SK-N-SH (cell line): ENCODE measurements at regions not wholly inside any gene's neighbourhood (a gene's known extent, or its start where the extent isn't known, plus 50 kb on each side); places are given as distances from the start of the nearest gene placed in this dataset.

Source experiments
- EP300 ChIP-seq, 2 experiments: IDR thresholded peaks; 2 replicates each; pipeline versions ENCODE4 v1.4.0 to v1.6.1; 2012; ENCODE audit warnings: borderline replicate concordance in 1 of 2, low read depth in 1 of 2, low read length in 1 of 2
- EZH2phosphoT487 ChIP-seq: fragments of 200-600 bp; sonication (generic); IDR thresholded peaks from 2 replicates; pipeline ENCODE4 v1.6.1; 2017; ENCODE audit warnings: low read depth, mixed run types, mild to moderate bottlenecking, antibody characterized with exemption, moderate library complexity, borderline replicate concordance
- GABPA ChIP-seq: IDR thresholded peaks from 2 replicates; pipeline ENCODE4 v1.4.0; 2012; ENCODE audit warnings: low read depth, mild to moderate bottlenecking
- GATA2 ChIP-seq: sonication (generic); formaldehyde crosslinking; IDR thresholded peaks from 2 replicates; pipeline ENCODE4 v1.5.0; 2020; ENCODE audit warnings: mild to moderate bottlenecking, missing genetic modification reagents
- MAX ChIP-seq: IDR thresholded peaks from 2 replicates; pipeline ENCODE4 v1.4.0; 2012; ENCODE audit warnings: low read depth
- NFIC ChIP-seq: IDR thresholded peaks from 2 replicates; pipeline ENCODE4 v1.4.0; 2012; ENCODE audit warnings: borderline replicate concordance
- POLR2AphosphoS5 ChIP-seq: IDR thresholded peaks from 2 replicates; pipeline ENCODE4 v1.6.1; 2012; ENCODE audit warnings: low read depth, low read length
- SIN3A ChIP-seq: IDR thresholded peaks from 2 replicates; pipeline ENCODE4 v1.6.1; 2012; ENCODE audit warnings: low read depth, mild to moderate bottlenecking, low read length, moderate library complexity, borderline replicate concordance
- TF ChIP-seq, protein P1 (sequence below): fragments of 200-600 bp; sonication (generic); IDR thresholded peaks from 2 replicates; pipeline ENCODE4 v1.6.1; 2017; ENCODE audit warnings: antibody characterized with exemption, mild to moderate bottlenecking, moderate library complexity
- TF ChIP-seq, protein P2 (sequence below): IDR thresholded peaks from 2 replicates; pipeline ENCODE4 v1.4.0; 2012; ENCODE audit warnings: low read depth, borderline replicate concordance

DNA sequence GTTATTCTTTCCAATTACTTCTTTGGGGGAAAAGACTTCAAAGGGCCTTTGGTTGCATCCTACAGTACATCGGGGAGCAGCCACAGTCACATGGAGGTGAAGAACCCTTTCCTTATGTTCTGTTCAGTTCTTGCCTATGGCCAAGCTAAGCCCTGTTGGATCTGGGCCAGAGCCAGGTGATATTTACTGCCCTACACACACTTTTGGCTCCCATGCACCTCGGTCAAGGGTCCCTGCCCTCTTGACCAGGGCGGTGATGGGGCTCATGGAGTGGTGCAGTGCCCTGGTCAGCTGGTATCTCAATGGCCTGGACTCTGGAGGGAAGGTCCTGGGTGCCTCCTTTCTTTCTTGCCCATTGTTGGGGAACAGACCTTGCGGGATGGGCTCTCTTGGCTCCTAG lies 98.7 kb downstream of the VAPA start:
- TF ChIP-seq, protein P1, sequence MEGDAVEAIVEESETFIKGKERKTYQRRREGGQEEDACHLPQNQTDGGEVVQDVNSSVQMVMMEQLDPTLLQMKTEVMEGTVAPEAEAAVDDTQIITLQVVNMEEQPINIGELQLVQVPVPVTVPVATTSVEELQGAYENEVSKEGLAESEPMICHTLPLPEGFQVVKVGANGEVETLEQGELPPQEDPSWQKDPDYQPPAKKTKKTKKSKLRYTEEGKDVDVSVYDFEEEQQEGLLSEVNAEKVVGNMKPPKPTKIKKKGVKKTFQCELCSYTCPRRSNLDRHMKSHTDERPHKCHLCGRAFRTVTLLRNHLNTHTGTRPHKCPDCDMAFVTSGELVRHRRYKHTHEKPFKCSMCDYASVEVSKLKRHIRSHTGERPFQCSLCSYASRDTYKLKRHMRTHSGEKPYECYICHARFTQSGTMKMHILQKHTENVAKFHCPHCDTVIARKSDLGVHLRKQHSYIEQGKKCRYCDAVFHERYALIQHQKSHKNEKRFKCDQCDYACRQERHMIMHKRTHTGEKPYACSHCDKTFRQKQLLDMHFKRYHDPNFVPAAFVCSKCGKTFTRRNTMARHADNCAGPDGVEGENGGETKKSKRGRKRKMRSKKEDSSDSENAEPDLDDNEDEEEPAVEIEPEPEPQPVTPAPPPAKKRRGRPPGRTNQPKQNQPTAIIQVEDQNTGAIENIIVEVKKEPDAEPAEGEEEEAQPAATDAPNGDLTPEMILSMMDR, result no peak
- TF ChIP-seq NFIC (no peak), SIN3A (no peak), EP300 (IDR thresholded peaks at IDR 0.05; ENCODE audit: borderline replicate concordance in 1 of 2, low read depth in 1 of 2, low read length in 1 of 2) (no peak), EZH2phosphoT487 (no peak), POLR2AphosphoS5 (no peak), GATA2 (CRISPR knock-in tag) (no peak), MAX (no peak), GABPA (no peak)
- TF ChIP-seq, protein P2, sequence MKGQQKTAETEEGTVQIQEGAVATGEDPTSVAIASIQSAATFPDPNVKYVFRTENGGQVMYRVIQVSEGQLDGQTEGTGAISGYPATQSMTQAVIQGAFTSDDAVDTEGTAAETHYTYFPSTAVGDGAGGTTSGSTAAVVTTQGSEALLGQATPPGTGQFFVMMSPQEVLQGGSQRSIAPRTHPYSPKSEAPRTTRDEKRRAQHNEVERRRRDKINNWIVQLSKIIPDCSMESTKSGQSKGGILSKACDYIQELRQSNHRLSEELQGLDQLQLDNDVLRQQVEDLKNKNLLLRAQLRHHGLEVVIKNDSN, result no peak
